NT2/D1 (cell line): ENCODE measurements at regions not wholly inside any gene's neighbourhood (a gene's known extent, or its start where the extent isn't known, plus 50 kb on each side); places are given as distances from the start of the nearest gene placed in this dataset.

Experiments used
- DNase-seq: peaks from one replicate; pipeline ENCODE4 v3.0.0-alpha.2; 2011; ENCODE audit warnings: low read depth, low spot score
- H3K27me3 ChIP-seq: 2 replicates; pipeline ENCODE4 v1.6.0; 2011; ENCODE audit warnings: mild to moderate bottlenecking; ENCODE audit not compliant: insufficient read length, insufficient read depth
- H3K36me3 ChIP-seq: 2 replicates; pipeline ENCODE4 v1.6.1; 2011; ENCODE audit warnings: mild to moderate bottlenecking, low read length, mixed read lengths; ENCODE audit not compliant: insufficient read depth, insufficient read length
- H3K4me1 ChIP-seq: 2 replicates; pipeline ENCODE4 v1.5.1; 2011; ENCODE audit not compliant: insufficient read depth, insufficient read length
- H3K4me3 ChIP-seq: 2 replicates; pipeline ENCODE4 v1.5.1; 2011; ENCODE audit warnings: low read depth; ENCODE audit not compliant: insufficient read length
- H3K9ac ChIP-seq: 2 replicates; pipeline ENCODE4 v1.6.0; 2011; ENCODE audit warnings: low read depth; ENCODE audit not compliant: insufficient read length
- H3K9me3 ChIP-seq: 2 replicates; pipeline ENCODE4 v1.5.1; 2011; ENCODE audit warnings: mild to moderate bottlenecking, low read length; ENCODE audit not compliant: insufficient read depth
- SUZ12 ChIP-seq: IDR thresholded peaks from 2 replicates; pipeline ENCODE4 v1.6.1; 2011; ENCODE audit not compliant: insufficient read length, insufficient read depth; ENCODE audit errors: extremely low read depth
- YY1 ChIP-seq: IDR thresholded peaks from 2 replicates; pipeline ENCODE4 v1.6.1; 2011; ENCODE audit not compliant: insufficient read length, insufficient read depth
- ZNF274 ChIP-seq: IDR thresholded peaks from 2 replicates; pipeline ENCODE4 v1.6.1; 2011; ENCODE audit warnings: mild to moderate bottlenecking, low read depth, low read length

GRCh38 chr2:43075811-43076585 is 150.4 kb downstream of the ZFP36L2 start:
- peaks cover 5% of the 10 kb centered on the region for H3K4me1 ChIP-seq
- H3K4me3 ChIP-seq, result no peak overlapping the region
- TF ChIP-seq SUZ12, result no peak
- no peak for TF ChIP-seq YY1
- no peak for TF ChIP-seq ZNF274
- H3K9me3 ChIP-seq, result no peaks in the 10 kb centered on the region
- no peaks in the 10 kb centered on the region for H3K27me3 ChIP-seq
- H3K9ac ChIP-seq, result no peak overlapping the region
- H3K36me3 ChIP-seq, result no peaks in the 10 kb centered on the region
- no peak for DNase-seq

GRCh38 chr2:43075054-43075593 is 151.3 kb downstream of the ZFP36L2 start:
- no peak for DNase-seq
- H3K9me3 ChIP-seq, result no peaks in the 10 kb centered on the region
- no peak overlapping the region for H3K4me3 ChIP-seq
- no peaks in the 10 kb centered on the region for H3K36me3 ChIP-seq
- TF ChIP-seq SUZ12 (no peak), ZNF274 (no peak), YY1 (no peak)
- no peaks in the 10 kb centered on the region for H3K27me3 ChIP-seq
- H3K9ac ChIP-seq, result no peak overlapping the region
- peaks cover 3% of the 10 kb centered on the region for H3K4me1 ChIP-seq

- no peak overlapping the region for H3K4me3 ChIP-seq
These were observed 151.8 kb downstream of the ZFP36L2 start for GRCh38 chr2:43074592-43075053.

GRCh38 chr2:43074052-43074451 is 152.4 kb downstream of the ZFP36L2 start:
- no peak for DNase-seq
- Histone ChIP-seq H3K9me3 (no peaks in the 10 kb centered on the region), H3K27me3 (no peaks in the 10 kb centered on the region), H3K4me1 (peaks cover 2% of the 10 kb centered on the region), H3K4me3 (no peak overlapping the region), H3K36me3 (no peaks in the 10 kb centered on the region), H3K9ac (no peak overlapping the region)
- TF ChIP-seq ZNF274 (no peak), SUZ12 (no peak), YY1 (no peak)

More at GRCh38 chr2:43074592-43075053, 151.8 kb downstream of the ZFP36L2 start:
- H3K9me3 ChIP-seq, result no peaks in the 10 kb centered on the region
- no peak overlapping the region for H3K9ac ChIP-seq
- TF ChIP-seq SUZ12 (no peak), ZNF274 (no peak), YY1 (no peak)
- H3K4me1 ChIP-seq, result peaks cover 2% of the 10 kb centered on the region
- no peaks in the 10 kb centered on the region for H3K27me3 ChIP-seq
- no peaks in the 10 kb centered on the region for H3K36me3 ChIP-seq
- DNase-seq, result no peak

GRCh38 chr2:43073401-43073825 is 153.0 kb downstream of the ZFP36L2 start:
- H3K4me3 ChIP-seq, result no peak overlapping the region

GRCh38 chr2:43071599-43072550 is 154.5 kb downstream of the ZFP36L2 start:
- peaks cover 2% of the 10 kb centered on the region for H3K4me1 ChIP-seq
- no peak overlapping the region for H3K4me3 ChIP-seq
- TF ChIP-seq SUZ12 (no peak), ZNF274 (no peak), YY1 (no peak)
- no peaks in the 10 kb centered on the region for H3K27me3 ChIP-seq
- H3K9me3 ChIP-seq, result no peaks in the 10 kb centered on the region
- no peak overlapping the region for H3K9ac ChIP-seq
- DNase-seq, result no peak
- no peaks in the 10 kb centered on the region for H3K36me3 ChIP-seq

More at GRCh38 chr2:43073401-43073825, 153.0 kb downstream of the ZFP36L2 start:
- H3K27me3 ChIP-seq, result no peaks in the 10 kb centered on the region
- H3K9ac ChIP-seq, result no peak overlapping the region
- H3K4me1 ChIP-seq, result peaks cover 2% of the 10 kb centered on the region
- H3K36me3 ChIP-seq, result no peaks in the 10 kb centered on the region
- TF ChIP-seq ZNF274 (no peak), YY1 (no peak), SUZ12 (no peak)
- no peak for DNase-seq
- no peaks in the 10 kb centered on the region for H3K9me3 ChIP-seq
